H1 (cell line): ENCODE measurements at regions not wholly inside any gene's neighbourhood (a gene's known extent, or its start where the extent isn't known, plus 50 kb on each side); places are given as distances from the start of the nearest gene placed in this dataset.
"Not testable (repeated sequence)": the region's sequence is repeated elsewhere in the genome, so short reads cannot be mapped to it uniquely, and the experiment has no call there.

Source experiments
- CTCF ChIA-PET: fragments of 300-600 bp; sonication (Branson Sonifier 250); formaldehyde crosslinking; loops from one replicate; lab custom pipeline; 2021; ENCODE audit not compliant: partially characterized antibody; lab: Charles Lee
- POLR2A ChIA-PET: fragments of 300-600 bp; sonication (Branson Sonifier 250); formaldehyde crosslinking; loops from one replicate; lab custom pipeline; 2021; ENCODE audit warnings: inconsistent platforms; ENCODE audit not compliant: partially characterized antibody; lab: Charles Lee
- DNase-seq, 2 experiments: peaks; one replicate each; pipeline versions ENCODE4 v3.0.0 to v3.0.0-alpha.2; 2010 to 2022; ENCODE audit warnings: low spot score in 2 of 2, low read depth in 1 of 2, mixed read lengths in 1 of 2
- FAIRE-seq: peaks from 2 replicates; lab custom pipeline; 2011; peaks lifted over from hg19 to GRCh38; lab: Jason Lieb, UNC
- H2AFZ ChIP-seq: 2 replicates; pipeline ENCODE4 v1.8.1; 2012; ENCODE audit warnings: low read length, inconsistent platforms
- H2AK5ac ChIP-seq: 2 replicates; pipeline ENCODE4 v1.6.1; 2013; ENCODE audit warnings: low read depth, low read length
- H2BK120ac ChIP-seq: replicated peaks from 2 replicates; pipeline ENCODE3; 2013; ENCODE audit warnings: low read depth, low read length, inconsistent platforms
- H2BK12ac ChIP-seq: 2 replicates; pipeline ENCODE4 v1.6.1; 2013; ENCODE audit warnings: low read depth, low read length
- H2BK15ac ChIP-seq: 2 replicates; pipeline ENCODE4 v1.6.1; 2013; ENCODE audit warnings: low read length
- H2BK20ac ChIP-seq: 2 replicates; pipeline ENCODE4 v1.6.1; 2013; ENCODE audit warnings: low read length
- H2BK5ac ChIP-seq: 2 replicates; pipeline ENCODE4 v1.6.1; 2013; ENCODE audit warnings: low read depth, low read length
- H3K14ac ChIP-seq: 2 replicates; pipeline ENCODE4 v1.6.1; 2013; ENCODE audit warnings: inconsistent platforms; ENCODE audit not compliant: insufficient read length
- H3K18ac ChIP-seq: 2 replicates; pipeline ENCODE4 v1.6.1; 2013; ENCODE audit warnings: low read length; ENCODE audit errors: extremely low read depth
- H3K23ac ChIP-seq: 2 replicates; pipeline ENCODE4 v1.6.1; 2013; ENCODE audit warnings: inconsistent platforms; ENCODE audit not compliant: insufficient read length
- H3K23me2 ChIP-seq: 2 replicates; pipeline ENCODE4 v1.6.1; 2013; ENCODE audit warnings: low read depth, low read length
- H3K27ac ChIP-seq: 2 replicates; pipeline ENCODE4 v1.6.1; 2011; ENCODE audit warnings: low read depth, low read length, inconsistent platforms
- H3K27me3 ChIP-seq, 4 experiments: replicated peaks in 1 of 4; 1 replicate in 1 of 4; 2 replicates in 3 of 4; pipeline versions ENCODE4 v1.6.1 to v1.8.1; 2011 to 2013; ENCODE audit warnings: low read length in 3 of 4, mild to moderate bottlenecking in 3 of 4, inconsistent platforms in 2 of 4, mixed read lengths in 2 of 4, moderate library complexity in 1 of 4; ENCODE audit not compliant: control insufficient read depth in 3 of 4, insufficient read depth in 3 of 4; ENCODE audit errors: extremely low read depth in 1 of 4
- H3K36me3 ChIP-seq, 4 experiments: 2 replicates each; pipeline versions ENCODE4 v1.6.1 to v1.8.1; 2011 to 2013; ENCODE audit warnings: mild to moderate bottlenecking in 4 of 4, low read length in 3 of 4, moderate library complexity in 2 of 4, control low read depth in 1 of 4, inconsistent platforms in 1 of 4; ENCODE audit not compliant: insufficient read depth in 4 of 4, control insufficient read depth in 2 of 4
- H3K4ac ChIP-seq: replicated peaks from 2 replicates; pipeline ENCODE3; 2013; ENCODE audit warnings: low read length, low read depth, mixed read lengths, inconsistent platforms; ENCODE audit not compliant: insufficient read length
- H3K4me1 ChIP-seq, 4 experiments: replicated peaks in 1 of 4; 1 replicate in 1 of 4; 2 replicates in 3 of 4; pipeline versions ENCODE4 v1.6.1 to v1.8.1; 2011 to 2013; ENCODE audit warnings: low read length in 3 of 4, inconsistent platforms in 2 of 4, mixed read lengths in 1 of 4; ENCODE audit not compliant: insufficient read depth in 4 of 4, control insufficient read depth in 3 of 4
- H3K4me2 ChIP-seq, 2 experiments: 2 replicates each; pipeline versions ENCODE4 v1.6.1 to v1.8.1; 2011 to 2013; ENCODE audit warnings: low read depth in 2 of 2, low read length in 2 of 2, control low read depth in 1 of 2, inconsistent platforms in 1 of 2, mild to moderate bottlenecking in 1 of 2; ENCODE audit not compliant: insufficient read depth in 1 of 2
- H3K4me3 ChIP-seq, 4 experiments: fragments of 200-600, 300-600 bp in 1 of 4; sonication (generic), shearing (Covaris generic), sonication (Bioruptor Twin) in 1 of 4; 2 replicates each; pipeline versions ENCODE4 v1.5.1 to v1.8.1; 2011 to 2016; ENCODE audit warnings: low read length in 4 of 4, low read depth in 3 of 4, control low read depth in 2 of 4, inconsistent platforms in 2 of 4, mild to moderate bottlenecking in 2 of 4, mixed read lengths in 1 of 4, moderate library complexity in 1 of 4; ENCODE audit not compliant: insufficient read depth in 2 of 4; ENCODE audit errors: extremely low read depth in 1 of 4
- H3K56ac ChIP-seq: replicated peaks from 2 replicates; pipeline ENCODE3; 2013; ENCODE audit warnings: low read depth, mild to moderate bottlenecking, mixed read lengths, low read length, inconsistent platforms; ENCODE audit not compliant: insufficient read length
- H3K79me1 ChIP-seq: 2 replicates; pipeline ENCODE4 v1.6.1; 2013; ENCODE audit warnings: low read depth, low read length, control low read depth
- H3K79me2 ChIP-seq, 2 experiments: 2 replicates each; pipeline versions ENCODE4 v1.6.1 to v1.8.1; 2012 to 2013; ENCODE audit warnings: low read length in 2 of 2, mild to moderate bottlenecking in 2 of 2, inconsistent platforms in 1 of 2; ENCODE audit not compliant: insufficient read depth in 2 of 2, control insufficient read depth in 1 of 2
- H3K9ac ChIP-seq, 4 experiments: replicated peaks in 1 of 4; 1 replicate in 1 of 4; 2 replicates in 3 of 4; pipeline versions ENCODE4 v1.6.1 to v1.8.1; 2011 to 2013; ENCODE audit warnings: low read depth in 3 of 4, low read length in 3 of 4, control low read depth in 2 of 4, mild to moderate bottlenecking in 2 of 4, moderate library complexity in 2 of 4, inconsistent platforms in 1 of 4; ENCODE audit errors: extremely low read depth in 1 of 4
- H3K9me3 ChIP-seq, 2 experiments: 2 replicates each; pipeline versions ENCODE4 v1.6.1 to v1.8.1; 2012 to 2013; ENCODE audit warnings: mild to moderate bottlenecking in 2 of 2, moderate library complexity in 2 of 2, control low read depth in 1 of 2, inconsistent platforms in 1 of 2, low read depth in 1 of 2, low read length in 1 of 2, mixed read lengths in 1 of 2; ENCODE audit not compliant: insufficient read depth in 2 of 2
- H4K20me1 ChIP-seq, 2 experiments: replicated peaks in 1 of 2; 2 replicates each; pipeline versions ENCODE3 to v1.8.1; 2011 to 2013; ENCODE audit warnings: inconsistent platforms in 2 of 2, low read length in 2 of 2, mild to moderate bottlenecking in 1 of 2; ENCODE audit not compliant: insufficient read depth in 2 of 2, control insufficient read depth in 1 of 2
- H4K5ac ChIP-seq: 2 replicates; pipeline ENCODE4 v1.6.1; 2013; ENCODE audit warnings: low read length, low read depth, mixed read lengths, inconsistent platforms; ENCODE audit not compliant: insufficient read length
- H4K8ac ChIP-seq: 2 replicates; pipeline ENCODE4 v1.8.0; 2013; ENCODE audit warnings: mild to moderate bottlenecking, moderate library complexity, low read length, inconsistent platforms; ENCODE audit not compliant: insufficient read depth; ENCODE audit errors: extremely low read depth
- H4K91ac ChIP-seq: replicated peaks from 2 replicates; pipeline ENCODE3; 2013; ENCODE audit warnings: low read length, mixed read lengths, inconsistent platforms; ENCODE audit not compliant: insufficient read length
- WGBS, 2 experiments: shearing (Covaris generic) in 1 of 2; methylation state at CpG; one replicate each; pipeline versions ENCODE4 v1.1.6 to v1.1.7; 2013 to 2015; ENCODE audit warnings: low lambda C conversion rate in 2 of 2, mixed read lengths in 2 of 2, inconsistent platforms in 1 of 2, low coverage in 1 of 2, missing lambda C conversion rate in 1 of 2; ENCODE audit not compliant: insufficient replicate concordance in 2 of 2, insufficient coverage in 1 of 2, insufficient read length in 1 of 2; ENCODE audit errors: extremely low coverage in 1 of 2, missing lambda C conversion rate in 1 of 2; 5-methylcytosine and 5-hydroxymethylcytosine counted together

DNA sequence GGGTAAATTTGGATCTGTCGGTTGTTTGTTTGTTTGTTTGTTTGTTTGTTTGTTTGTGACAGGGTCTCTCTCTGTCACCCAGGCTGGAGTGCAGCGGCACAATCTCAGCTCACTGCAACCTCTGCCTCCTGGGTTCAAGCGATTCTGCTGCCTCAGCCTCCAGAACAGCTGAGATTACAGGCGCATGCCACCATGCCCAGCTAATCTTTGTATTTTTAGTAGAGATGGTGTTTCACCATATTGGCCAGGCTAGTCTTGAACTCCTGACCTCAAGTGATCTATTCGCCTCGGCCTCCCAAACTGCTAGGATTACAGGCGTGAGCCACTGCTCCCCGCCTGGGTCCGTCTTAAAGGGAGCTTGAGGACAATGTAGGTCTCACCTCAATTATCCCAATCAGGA lies 95.3 kb upstream of the NAA20 start:
- H2AK5ac ChIP-seq, H2BK120ac ChIP-seq, H3K18ac ChIP-seq, POLR2A ChIA-PET, H2BK5ac ChIP-seq, H3K14ac ChIP-seq, H3K9me3 ChIP-seq, H3K79me1 ChIP-seq, H3K56ac ChIP-seq, H3K27me3 ChIP-seq, H3K23me2 ChIP-seq, H2BK15ac ChIP-seq, H2BK12ac ChIP-seq, H4K8ac ChIP-seq, H3K27ac ChIP-seq, H4K20me1 ChIP-seq, H3K9ac ChIP-seq, H3K36me3 ChIP-seq, H3K23ac ChIP-seq, H4K91ac ChIP-seq, H3K4me1 ChIP-seq, DNase-seq, H2BK20ac ChIP-seq, H3K79me2 ChIP-seq, H4K5ac ChIP-seq, H3K4ac ChIP-seq, FAIRE-seq, H3K4me3 ChIP-seq, H3K4me2 ChIP-seq: not testable (repeated sequence)
- CTCF ChIA-PET: interaction anchor here (0.8 to 2.5 kb wide), 7 partner anchors 10 to 73 kb away, joined by 3 to 7 read pairs (median 4); no protein-coding TSS in a partner anchor
- 0 out of 2 replicates have a peak overlapping the region, but pooled peaks have one; percentile 7 for H2AFZ ChIP-seq
- WGBS, 2 experiments: 81% methylated on average over 9 of the region's 9 CpGs; no CpG with 5 or more reads in 1 of the 2 experiments
